Caki2 (cell line): ENCODE measurements at regions not wholly inside any gene's neighbourhood (a gene's known extent, or its start where the extent isn't known, plus 50 kb on each side); places are given as distances from the start of the nearest gene placed in this dataset.
"Not testable (repeated sequence)": the region's sequence is repeated elsewhere in the genome, so short reads cannot be mapped to it uniquely, and the experiment has no call there.

ENCODE experiments used
- DNase-seq: peaks from one replicate; pipeline ENCODE4 v3.0.0-alpha.2; 2015; ENCODE audit warnings: low read depth
- in situ Hi-C: cut with HindIII; loops from 2 replicates; pipeline ENCODE4 v1.10.0; 2016; ENCODE audit warnings: low sequenced_read_pairs, low pct_unique_long_range_greater_than_20kb, mixed read lengths

DNA sequence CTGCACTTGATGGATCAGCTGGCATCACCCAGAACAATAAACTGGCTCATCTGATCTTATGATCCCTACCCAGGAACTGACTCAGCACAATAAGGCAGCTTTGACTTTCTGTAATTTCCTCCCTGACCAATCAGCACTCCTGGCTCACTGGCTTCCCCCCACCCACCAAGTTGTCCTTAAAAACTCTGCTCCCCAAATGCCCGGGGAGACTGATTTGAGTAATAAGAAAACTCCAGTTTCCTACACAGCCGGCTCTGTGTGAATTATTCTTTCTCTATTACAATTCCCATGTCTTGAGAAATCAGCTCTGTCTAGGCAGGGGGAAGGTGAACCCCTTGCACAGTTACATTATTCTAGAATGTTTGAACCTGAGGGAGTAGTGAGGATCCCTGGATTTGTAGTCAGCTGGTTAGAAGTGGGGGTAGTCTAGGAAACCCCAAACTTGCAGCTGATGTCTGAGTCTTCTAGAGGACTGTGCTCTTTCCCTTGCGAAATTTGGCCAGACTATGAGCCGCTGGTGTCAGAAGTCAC is 111.7 kb upstream of the NEK6 start:
- in situ Hi-C loops: no loop called here
- DNase-seq: peak; percentile 49

DNA sequence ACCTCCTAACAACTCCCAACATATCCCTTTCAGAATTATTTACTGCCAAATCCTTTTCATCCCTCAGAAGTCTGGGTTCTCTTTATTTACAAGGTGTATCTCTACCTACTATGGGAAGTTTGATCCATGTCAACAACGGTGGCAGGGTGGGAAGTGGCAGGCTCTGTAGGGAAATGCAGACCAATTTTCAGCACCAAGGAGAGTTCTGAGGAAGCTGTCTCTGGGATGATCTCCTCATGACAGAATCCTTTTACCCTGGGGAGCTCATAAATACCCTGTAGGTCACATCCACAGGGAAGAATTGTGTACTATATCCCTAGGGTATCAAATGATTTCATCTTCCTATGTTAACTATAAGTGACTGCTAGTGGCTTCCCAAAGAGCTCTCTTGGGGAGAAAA is 107.8 kb upstream of the NEK6 start:
- DNase-seq: no peak
- in situ Hi-C loops: no loop called here

DNA sequence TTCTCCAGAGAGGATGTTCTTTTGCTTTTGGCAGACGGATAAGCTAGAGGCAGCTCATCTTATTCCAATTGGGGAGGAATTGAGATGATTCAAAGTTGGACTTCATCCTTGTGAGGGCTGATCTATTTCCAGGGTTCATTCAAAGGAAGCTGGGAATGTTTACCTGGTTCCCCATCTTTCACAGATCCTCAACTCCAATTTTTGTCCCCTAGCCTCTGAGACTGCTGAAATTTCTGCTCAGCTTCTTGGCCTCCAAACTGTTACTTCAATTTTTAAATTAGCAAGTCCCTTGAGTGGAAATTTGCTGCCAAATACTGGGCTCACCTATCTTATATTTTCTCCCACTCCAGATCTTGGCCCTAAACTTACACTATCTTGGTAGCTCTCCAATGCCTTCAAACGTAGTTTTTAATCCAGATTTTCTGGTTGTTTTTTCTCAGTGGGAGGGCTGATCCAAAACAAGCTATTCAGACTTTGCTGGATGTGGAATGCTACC is 93.9 kb upstream of the NEK6 start:
- in situ Hi-C loops: no loop called here
- DNase-seq: no peak

DNA sequence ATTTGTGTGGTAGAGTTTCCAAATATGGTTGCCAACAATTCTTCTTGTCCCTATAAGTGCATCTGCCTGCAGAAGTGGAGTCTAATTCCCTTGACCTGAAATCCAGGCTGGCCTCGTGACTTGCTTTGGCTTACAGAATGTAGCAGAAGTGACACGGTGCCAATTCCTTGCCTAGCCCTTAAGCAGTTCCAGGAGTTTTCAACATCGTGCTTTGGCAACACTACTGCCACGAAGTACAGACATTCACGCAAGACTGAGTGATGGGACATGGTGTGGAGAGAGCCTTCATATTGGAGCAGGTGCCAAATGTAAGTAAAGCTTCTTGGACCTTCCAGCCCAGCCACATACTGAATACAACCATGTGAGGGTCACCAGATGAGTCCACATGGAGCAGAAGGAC is 92.9 kb upstream of the NEK6 start:
- no peak for DNase-seq
- in situ Hi-C loops: no loop called here

DNA sequence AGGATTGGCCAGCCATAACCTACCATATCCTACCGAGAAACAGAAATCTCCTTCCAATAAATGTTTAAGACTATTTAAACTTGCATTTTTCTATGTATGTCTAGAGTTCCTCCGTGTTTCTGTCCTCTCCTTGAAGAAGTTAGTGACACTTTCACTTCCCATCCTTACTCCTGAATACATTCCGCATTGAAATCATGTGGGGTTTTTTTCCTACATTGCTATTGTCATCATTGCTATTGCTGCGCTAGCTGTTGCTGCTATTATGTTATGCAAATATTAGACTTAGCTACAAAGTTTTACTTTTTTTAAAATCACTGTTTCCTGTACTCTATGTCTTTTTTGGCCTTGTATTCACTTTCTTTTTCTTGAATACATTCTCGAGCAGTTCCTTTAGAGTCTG is 83.3 kb upstream of the NEK6 start:
- no peak for DNase-seq
- in situ Hi-C loops: no loop called here

DNA sequence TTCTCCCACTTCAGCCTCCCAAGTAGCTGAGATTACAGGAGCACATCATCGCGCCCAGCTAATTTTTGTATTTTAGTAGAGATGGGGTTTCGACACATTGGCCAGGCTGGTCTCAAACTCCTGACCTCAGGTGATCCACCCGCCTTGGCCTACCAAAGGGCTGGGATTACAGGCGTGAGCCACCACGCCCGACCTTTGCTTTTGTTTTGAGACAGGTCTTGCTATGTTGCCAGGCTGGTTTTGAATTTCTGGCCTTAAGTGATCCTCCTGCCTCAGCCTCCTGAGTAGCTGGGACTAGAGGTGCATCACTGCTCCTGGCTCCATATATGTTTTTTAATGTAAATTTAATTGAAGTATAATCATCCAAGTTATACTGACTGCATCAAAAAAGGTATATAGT is 80.2 kb upstream of the NEK6 start:
- in situ Hi-C loops, DNase-seq: not testable (repeated sequence)

DNA sequence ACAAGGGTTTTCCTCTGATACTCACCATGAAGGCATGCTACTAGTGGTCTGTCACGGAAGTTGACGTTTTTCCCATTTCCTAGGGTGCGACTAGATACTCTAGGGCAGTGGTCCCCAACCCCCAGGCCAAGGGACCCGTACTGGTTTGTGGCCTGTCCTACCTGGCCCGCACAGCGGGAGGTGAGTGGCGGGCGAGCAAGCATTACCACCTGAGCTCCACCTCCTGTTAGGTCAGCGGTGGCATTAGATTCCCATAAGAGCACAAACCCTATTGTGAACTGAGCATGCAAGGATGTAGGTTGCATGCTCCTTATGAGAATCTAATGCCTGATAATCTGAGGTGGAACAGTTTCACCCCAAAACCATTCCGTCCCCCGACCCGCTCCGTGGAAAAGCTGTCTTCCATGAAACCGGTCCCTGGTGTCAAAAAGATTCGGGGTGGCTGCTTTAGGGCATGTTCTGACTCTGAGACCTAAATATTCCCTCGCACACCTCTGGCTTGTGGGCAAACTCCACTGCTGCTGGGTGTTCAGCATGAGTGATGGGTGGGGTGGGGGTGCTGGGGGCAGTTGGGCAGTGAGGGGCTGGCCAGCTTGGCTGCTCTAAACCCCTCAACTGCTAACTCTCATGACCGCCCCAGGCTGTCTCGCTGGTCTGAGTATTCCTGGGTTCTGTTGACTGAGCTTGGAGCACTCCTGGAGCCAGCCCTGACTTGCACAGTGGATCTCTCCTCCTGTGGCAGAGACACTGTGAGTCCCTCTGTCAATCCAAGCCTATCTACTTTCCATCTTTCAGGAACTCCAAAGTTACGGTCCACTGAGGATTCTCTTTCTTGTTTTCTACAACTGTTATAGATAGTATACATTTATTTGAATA is 78.3 kb upstream of the NEK6 start:
- no peak for DNase-seq
- in situ Hi-C loops: no loop called here

DNA sequence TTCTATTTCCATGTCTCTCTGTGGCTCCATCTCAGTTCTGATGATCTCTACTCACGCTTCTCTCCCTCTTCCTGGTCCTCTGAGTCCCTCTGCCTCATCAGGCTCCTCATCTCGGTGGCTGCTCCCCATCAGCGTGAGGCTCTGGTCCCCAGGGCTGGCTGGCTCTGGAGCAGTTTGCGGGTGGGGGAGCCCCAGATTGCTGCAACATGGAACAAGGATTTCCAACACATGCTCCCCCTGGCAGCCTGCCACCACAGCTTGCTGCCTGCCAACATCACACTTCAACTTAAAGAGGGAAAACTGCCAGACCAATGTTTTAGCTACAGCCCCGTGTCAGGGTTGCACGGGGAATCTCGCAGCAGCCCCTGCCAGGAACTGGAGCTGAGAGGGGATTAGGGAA is 77.2 kb upstream of the NEK6 start:
- in situ Hi-C loops: no loop called here
- DNase-seq: no peak

DNA sequence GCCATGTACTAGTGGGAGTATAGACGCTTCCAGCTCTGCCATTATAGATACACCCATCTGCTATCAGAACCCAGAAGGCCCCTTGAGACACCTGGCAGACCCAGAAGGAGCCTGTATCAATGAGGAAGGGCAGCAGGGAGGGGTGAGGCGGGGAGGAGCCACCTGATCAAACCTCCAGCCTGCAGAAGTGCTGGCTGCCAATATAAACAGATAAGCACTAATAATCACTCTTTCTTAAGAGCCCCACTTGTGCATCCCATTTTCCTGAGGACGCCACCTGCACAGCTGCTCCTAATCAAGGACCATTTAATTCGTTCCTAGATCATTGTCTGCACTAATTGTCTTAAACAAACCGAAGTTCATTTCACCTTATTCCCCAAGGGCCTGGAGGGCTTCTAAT is 75.0 kb upstream of the NEK6 start:
- no peak for DNase-seq

DNA sequence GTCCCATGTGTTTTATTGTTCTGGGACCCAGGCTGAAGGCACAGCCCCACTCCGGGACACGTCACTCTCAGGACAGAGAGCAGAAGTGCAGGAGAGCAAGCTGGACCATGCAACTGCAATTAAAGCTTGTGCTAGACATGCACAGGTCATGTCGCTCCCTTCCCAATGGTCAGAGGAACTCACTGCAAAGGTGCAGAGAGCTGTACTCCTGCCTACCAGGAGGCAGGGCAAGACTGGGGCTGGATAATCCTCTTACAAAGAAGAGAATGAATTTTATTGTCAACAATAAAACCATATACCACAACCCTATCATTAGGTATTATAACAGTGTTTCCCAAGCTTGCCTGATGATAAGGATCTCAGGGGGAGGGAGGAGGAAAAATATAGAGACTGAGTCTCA is 74.0 kb upstream of the NEK6 start:
- in situ Hi-C loops: no loop called here
- no peak for DNase-seq

More for the DNA sequence above, 75.0 kb upstream of the NEK6 start:
- in situ Hi-C loops: no loop called here

DNA sequence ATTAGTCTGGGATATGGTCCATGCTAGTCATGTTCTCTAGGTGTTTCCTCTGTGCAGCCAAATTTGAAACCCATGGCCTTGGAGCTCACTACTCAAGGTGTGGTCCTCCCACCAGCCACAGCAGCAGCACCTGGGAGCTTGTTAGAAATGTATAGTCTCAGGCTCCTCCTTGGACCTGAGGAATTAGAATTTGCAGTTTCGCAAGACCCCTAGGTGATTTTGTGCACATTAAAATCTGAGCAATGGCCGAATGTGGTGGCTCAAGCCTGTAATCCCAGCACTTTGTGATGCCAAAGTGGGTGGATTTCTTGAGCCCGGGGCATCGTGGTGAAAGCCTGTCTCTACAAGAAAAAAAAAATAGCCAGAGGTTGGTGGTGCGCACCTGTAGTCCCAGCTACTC is 72.3 kb upstream of the NEK6 start:
- in situ Hi-C loops: no loop called here
- no peak for DNase-seq

DNA sequence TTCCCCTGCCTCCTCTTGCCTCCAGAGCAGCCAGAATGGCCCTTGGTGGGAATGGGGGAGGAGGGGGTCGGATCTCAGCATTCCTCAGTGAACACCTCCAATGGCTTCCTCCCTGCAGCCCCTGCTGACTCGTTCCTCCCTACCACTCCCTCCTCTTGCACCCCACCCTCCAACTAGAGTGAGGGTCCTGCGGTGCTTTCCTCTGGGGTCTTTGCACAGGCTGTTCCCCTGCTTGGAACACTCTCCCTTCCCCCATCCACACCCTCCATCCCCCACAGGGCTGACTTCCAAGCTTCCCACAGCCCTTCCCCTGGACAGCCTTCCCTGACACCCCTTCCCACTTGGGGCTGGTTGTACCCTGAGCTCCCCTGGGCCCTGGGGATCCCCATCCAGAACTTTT is 70.4 kb upstream of the NEK6 start:
- no peak for DNase-seq
- in situ Hi-C loops: no loop called here

DNA sequence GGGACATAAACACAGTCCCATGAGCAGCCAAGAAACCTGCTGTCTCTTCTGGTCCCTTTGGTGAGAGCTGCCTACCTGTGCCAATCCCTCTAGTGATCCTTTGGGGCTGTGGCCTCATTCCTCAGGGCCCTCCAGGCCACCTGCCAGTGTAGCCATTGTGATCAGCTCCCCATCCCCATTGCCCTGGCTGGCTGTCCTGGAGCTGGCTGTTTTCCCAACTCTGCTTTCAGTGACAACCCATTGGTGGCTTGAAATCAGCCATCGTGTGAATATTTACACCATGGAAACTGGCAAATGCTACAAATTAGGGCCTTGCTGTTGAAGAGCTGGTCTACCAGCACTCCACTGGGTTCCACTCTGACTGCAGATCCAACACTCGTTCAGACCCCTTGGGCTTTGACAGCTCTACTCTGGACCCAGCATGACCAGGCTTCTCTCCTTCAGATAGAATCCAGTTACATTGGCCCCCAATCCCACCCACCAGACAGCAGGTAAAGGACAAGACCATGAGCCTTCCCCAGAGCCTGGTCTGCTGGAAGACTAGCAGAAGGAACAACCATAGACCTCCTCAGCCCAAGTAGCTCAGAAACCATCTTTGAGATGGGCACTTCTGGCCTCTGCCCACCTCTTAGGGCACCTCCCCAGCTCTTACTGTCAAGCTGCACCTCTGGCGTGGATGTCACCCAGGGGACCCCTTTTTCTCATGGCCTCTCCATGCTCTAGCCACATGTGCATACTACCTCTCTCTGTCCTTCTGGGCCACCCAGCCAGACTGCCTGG is 69.2 kb upstream of the NEK6 start:
- DNase-seq: no peak
- in situ Hi-C loops: no loop called here

DNA sequence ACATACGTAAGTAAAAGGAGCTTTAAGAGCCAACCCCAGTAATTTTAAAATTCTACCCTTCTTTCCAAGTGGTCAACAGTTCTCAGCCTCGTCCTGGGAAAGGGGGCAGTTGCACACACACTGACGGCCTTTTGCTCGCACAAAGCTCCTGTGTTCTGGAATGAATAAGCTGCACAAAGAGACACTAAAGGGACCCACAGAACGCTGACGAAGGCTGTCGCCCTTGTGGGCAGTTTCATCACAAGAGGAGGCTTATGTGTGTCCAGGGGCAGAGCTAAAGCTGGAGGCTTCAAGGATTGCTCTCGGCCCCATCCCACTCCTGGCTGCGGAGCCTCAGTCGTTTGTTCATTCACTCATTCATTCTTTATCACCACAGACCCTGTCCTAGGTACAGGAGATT is 67.0 kb upstream of the NEK6 start:
- in situ Hi-C loops: no loop called here
- DNase-seq: no peak

DNA sequence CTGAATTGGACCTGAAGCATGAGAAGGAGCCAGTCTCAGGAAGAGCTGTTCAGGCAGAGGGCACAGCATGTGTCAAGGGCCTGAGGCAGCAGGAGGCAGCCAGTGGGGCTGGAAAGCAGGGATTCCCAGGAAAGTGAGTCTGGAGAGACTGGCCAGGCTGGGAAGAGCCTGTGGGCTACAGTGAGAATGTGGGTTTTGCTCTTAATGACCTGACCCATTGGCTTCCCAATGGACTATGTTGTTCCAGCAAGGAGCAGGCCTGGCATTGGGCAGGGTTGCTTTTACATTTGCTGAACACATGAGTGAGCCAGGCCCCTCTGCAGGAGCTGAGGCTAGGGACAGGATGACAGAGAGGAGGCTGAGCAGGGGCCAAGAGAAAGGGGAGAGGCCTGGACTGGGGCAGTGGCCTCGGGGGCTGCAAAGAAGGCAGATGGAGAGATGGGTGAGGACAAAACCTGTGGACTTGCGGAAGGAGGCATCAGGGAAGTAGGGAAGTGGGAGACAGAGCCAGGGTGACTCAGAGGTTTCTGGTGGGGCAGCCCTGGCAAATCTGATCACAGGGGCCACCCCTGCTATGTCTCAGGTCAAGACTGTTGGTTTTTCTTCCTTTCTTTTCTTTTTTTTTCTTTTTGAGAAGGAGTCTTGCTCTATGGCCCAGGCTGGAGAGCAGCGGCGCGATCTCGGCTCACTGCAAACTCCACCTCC is 65.9 kb upstream of the NEK6 start:
- in situ Hi-C loops: no loop called here
- DNase-seq: no peak

DNA sequence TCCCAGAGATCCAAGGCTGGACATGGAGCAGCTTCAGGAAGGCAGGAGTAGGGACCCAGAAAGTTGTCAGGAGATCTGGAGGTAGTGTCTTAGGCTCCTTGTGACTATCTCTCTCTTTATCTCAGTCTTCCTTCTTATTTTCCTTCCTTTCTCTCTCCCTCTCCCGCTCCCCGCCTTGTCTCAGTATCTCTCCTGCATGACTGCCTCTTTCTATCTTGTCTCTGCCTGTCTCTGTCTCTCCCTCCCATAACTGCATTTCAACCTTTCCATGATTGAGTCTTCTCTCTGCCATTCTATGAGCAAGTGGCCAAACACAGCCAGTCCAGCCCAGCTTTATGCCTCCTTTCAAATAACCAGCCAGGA is 61.0 kb upstream of the NEK6 start:
- in situ Hi-C loops: no loop called here
- DNase-seq: no peak

DNA sequence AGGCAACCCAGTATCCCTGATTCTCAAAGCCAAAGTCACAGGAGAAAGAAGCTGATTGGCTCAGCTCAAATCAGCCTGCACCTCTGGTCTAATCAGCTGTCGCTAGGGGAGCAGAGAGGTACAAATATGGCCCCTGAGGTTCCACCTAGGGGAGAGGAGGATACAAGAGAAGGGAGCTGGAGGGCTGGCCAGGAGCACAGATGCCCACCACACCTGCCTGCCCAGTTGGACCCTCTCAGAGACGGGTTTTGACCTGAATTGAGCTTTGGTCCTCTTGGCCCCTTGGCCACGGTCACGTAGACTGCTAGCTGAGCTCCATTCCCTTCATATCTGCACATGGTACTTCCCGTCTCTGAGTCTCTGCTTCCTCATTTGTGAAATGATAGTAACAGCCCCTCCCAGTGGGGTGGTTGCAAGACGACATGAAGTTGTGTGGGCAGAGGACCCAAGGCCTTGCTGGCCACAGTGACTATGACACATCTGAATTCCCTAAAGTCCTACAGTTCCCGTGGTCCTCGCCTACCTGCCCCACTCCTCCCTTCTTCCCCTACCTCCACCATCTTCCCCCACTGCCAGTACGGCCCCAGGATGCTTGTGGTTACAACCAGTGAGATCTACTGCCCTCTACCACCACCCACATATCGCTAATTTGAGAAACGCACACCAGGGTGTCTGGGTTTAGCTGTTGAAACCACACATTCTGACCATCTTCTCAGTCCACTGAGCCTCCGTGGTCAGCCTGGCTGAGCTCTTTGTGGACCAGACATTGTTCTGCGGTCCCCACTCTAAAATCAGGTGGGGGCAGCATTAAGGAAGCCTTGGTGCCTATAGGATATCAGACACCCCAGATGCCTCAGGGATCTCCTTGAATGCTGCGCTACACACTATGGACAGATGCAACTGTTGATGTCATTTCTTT is 60.3 kb upstream of the NEK6 start:
- in situ Hi-C loops: no loop called here
- DNase-seq: no peak

DNA sequence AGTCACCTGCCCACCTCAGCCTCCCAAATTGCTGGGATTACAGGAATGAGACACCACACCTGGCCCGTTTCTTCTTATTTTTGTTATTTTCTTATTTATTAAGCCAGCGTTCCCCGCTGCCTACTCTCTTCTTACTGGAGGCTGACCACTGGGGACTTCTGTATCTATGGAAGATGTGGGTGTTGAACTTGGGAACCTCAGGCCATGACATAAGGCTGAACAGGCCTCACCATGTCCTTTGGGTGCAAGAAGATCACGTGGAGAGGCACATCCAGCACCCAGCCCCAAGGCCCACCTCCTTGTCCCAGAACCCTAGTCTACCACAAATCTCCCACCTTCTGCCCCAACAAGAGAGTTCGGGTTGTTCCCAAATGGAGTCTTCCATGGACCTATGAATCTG is 59.4 kb upstream of the NEK6 start:
- in situ Hi-C loops: no loop called here
- no peak for DNase-seq
